ENCODE measurements at regions not wholly inside any gene's neighbourhood (a gene's known extent, or its start where the extent isn't known, plus 50 kb on each side); places are given as distances from the start of the nearest gene placed in this dataset.

- TF ChIP-seq CTCF (IDR thresholded peaks at IDR 0.05): no peak
- TF ChIP-seq EZH2 (IDR thresholded peaks at IDR 0.05): no peak
- no peak for TF ChIP-seq EZH2phosphoT487 (IDR thresholded peaks at IDR 0.05)
Observed at GRCh38 chr17:74114881-74115470, 88.5 kb upstream of the RPL38 start.

Measured in neural progenitor cell (in vitro differentiated cells).